ENCODE measurements at regions not wholly inside any gene's neighbourhood (a gene's known extent, or its start where the extent isn't known, plus 50 kb on each side); places are given as distances from the start of the nearest gene placed in this dataset.
"Not testable (repeated sequence)": the region's sequence is repeated elsewhere in the genome, so short reads cannot be mapped to it uniquely, and the experiment has no call there.

DNA sequence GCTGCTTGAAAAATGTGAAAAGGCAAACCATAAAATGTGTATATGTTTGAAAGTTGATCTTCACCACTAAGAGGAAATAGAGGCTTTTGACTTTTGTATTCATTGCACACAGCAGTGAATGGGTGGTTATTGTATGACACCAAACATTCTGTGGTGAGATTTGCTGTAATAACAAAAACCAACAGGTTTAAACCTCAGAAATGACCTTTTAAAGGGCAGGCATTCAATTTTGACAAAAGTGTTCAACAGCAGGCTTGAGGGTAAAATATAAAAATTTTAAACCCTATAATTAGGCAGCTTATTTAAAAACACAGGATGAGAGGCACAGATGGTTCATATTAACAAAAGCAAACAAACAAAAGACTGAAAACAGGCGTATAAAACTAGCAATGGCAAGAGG lies 128.1 kb upstream of the NUDT12 start:
- DNase-seq (ENCODE audit: low read depth in 1 of 2, low spot score in 1 of 2): no peak
- Histone ChIP-seq H3K27ac (no peak overlapping the region), H3K4me1 (ENCODE audit: low read depth) (no peaks in the 10 kb centered on the region)

DNA sequence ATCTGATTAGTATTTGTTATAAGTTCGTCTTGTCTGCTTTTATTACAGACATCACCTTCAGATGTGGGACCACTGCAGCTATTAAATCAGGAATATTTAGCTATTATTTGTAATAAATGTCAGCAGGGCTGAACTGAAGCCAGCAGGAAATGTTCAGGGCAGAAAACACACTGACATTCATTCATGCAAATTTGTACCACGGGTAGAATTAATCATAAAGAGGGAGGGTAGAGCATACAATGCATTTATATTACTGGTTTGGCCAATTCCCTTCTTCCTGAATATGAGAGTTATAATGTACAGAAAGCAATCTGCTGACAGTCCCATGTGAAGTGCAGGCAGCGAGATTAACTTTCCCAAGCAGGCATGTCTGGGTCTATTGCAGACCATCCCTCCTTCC lies 117.3 kb upstream of the NUDT12 start:
- Histone ChIP-seq H3K27me3 (no peaks in the 10 kb centered on the region), H3K27ac (no peak overlapping the region), H3K9me3 (ENCODE audit: low read depth) (no peaks in the 10 kb centered on the region), H3K4me3 (no peak overlapping the region), H3K36me3 (no peaks in the 10 kb centered on the region), H3K4me1 (ENCODE audit: low read depth) (no peaks in the 10 kb centered on the region)
- TF ChIP-seq, protein P1, sequence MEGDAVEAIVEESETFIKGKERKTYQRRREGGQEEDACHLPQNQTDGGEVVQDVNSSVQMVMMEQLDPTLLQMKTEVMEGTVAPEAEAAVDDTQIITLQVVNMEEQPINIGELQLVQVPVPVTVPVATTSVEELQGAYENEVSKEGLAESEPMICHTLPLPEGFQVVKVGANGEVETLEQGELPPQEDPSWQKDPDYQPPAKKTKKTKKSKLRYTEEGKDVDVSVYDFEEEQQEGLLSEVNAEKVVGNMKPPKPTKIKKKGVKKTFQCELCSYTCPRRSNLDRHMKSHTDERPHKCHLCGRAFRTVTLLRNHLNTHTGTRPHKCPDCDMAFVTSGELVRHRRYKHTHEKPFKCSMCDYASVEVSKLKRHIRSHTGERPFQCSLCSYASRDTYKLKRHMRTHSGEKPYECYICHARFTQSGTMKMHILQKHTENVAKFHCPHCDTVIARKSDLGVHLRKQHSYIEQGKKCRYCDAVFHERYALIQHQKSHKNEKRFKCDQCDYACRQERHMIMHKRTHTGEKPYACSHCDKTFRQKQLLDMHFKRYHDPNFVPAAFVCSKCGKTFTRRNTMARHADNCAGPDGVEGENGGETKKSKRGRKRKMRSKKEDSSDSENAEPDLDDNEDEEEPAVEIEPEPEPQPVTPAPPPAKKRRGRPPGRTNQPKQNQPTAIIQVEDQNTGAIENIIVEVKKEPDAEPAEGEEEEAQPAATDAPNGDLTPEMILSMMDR (IDR thresholded peaks at IDR 0.05; ENCODE audit: low read depth, low read length): no peak
- DNase-seq (ENCODE audit: low read depth in 1 of 2, low spot score in 1 of 2): no peak

More for the DNA sequence above, 128.1 kb upstream of the NUDT12 start:
- H3K27me3 ChIP-seq: no peaks in the 10 kb centered on the region
- H3K9me3 ChIP-seq (ENCODE audit: low read depth): no peaks in the 10 kb centered on the region
- TF ChIP-seq, protein P1 (IDR thresholded peaks at IDR 0.05; ENCODE audit: low read depth, low read length): no peak
- no peaks in the 10 kb centered on the region for H3K36me3 ChIP-seq
- H3K4me3 ChIP-seq: no peak overlapping the region

DNA sequence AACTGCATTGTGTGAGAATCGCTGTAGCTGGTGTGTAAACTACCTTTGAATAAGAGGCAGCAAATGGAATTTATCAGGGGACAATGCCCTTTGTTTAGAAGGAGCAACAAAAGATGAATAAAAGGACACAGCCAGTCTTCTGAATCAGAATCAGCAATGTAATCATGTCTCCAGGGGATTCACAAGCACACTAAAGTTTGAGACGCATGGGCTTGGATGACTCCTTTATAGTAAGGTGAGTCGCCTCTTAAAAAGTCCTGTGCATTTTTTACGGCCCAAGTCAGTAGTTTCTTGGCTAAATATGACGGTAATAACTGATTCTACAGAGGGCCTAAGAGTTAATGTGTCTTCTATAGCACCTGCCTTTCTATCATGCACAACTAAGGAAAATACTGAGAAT lies 113.6 kb upstream of the NUDT12 start:
- not testable (repeated sequence) for H3K27me3 ChIP-seq; H3K36me3 ChIP-seq; H3K4me3 ChIP-seq; H3K27ac ChIP-seq; DNase-seq (ENCODE audit: low read depth in 1 of 2, low spot score in 1 of 2); H3K9me3 ChIP-seq (ENCODE audit: low read depth); H3K4me1 ChIP-seq (ENCODE audit: low read depth)

DNA sequence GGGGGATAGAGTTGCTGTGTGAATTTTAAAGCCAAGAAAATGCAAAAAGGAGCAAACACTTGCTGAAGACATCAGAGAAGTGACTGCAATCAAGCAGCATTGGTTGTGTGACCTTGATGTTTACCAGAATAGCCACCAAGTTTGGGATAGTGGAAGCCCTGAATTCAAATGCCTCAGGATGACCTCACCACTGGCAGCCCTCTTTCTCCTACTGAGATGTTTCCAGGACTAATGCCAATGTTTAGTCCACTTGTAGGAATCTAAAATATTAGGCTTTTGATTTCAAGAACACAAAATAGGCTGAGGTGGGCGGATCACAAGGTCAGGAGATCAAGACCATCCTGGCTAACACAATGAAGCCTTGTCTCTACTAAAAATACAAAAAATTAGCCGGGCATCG lies 112.2 kb upstream of the NUDT12 start:
- Histone ChIP-seq H3K36me3 (no peaks in the 10 kb centered on the region), H3K9me3 (ENCODE audit: low read depth) (no peaks in the 10 kb centered on the region), H3K27ac (no peak overlapping the region), H3K27me3 (no peaks in the 10 kb centered on the region), H3K4me3 (no peak overlapping the region), H3K4me1 (ENCODE audit: low read depth) (no peaks in the 10 kb centered on the region)
- DNase-seq (ENCODE audit: low read depth in 1 of 2, low spot score in 1 of 2): no peak
- TF ChIP-seq, protein P1 (IDR thresholded peaks at IDR 0.05; ENCODE audit: low read depth, low read length): no peak

DNA sequence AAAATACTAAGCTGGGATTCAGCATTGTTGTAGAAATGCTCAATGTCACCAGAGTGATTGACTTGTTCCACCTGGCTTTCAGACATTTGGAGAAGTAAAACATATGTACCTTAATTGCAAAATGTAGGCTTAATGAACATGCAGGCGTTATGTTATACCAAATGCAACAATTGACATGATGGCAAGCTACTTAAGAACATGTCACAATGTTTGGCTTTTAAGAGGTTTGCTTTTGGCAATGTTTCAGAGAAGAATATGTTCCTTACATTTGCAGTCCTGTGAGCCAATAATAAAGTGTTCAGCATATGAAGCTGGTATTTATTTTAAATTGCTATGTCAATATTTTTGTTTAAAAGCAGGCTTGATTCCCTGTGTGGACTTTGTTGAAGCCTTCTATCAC lies 111.7 kb upstream of the NUDT12 start:
- H3K9me3 ChIP-seq (ENCODE audit: low read depth): no peaks in the 10 kb centered on the region
- no peaks in the 10 kb centered on the region for H3K27me3 ChIP-seq
- no peak overlapping the region for H3K27ac ChIP-seq
- no peak for DNase-seq (ENCODE audit: low read depth in 1 of 2, low spot score in 1 of 2)
- H3K4me1 ChIP-seq (ENCODE audit: low read depth): no peaks in the 10 kb centered on the region
- H3K4me3 ChIP-seq: no peak overlapping the region
- H3K36me3 ChIP-seq: no peaks in the 10 kb centered on the region
- TF ChIP-seq, protein P1 (IDR thresholded peaks at IDR 0.05; ENCODE audit: low read depth, low read length): no peak

DNA sequence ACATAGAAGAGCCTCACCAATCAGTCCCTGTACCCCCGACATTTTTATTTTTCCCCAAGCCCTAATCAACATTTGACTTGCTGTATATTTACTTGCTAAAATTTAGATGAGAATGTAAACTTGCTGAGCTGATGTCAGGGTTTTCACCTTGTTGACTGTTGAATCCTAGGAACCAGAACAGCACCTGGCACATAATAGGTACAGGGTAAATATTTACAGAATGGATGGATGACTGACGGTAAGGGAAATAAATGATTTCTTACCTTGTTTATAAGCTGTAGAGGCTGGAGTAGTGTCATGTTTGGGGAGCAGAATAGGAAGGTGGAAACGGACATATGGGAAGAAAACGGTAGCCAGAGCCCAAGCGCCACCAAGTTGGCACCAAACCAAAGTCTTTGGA lies 107.0 kb upstream of the NUDT12 start:
- Histone ChIP-seq H3K36me3 (no peaks in the 10 kb centered on the region), H3K4me1 (ENCODE audit: low read depth) (no peaks in the 10 kb centered on the region), H3K27ac (no peak overlapping the region), H3K27me3 (no peaks in the 10 kb centered on the region), H3K9me3 (ENCODE audit: low read depth) (no peaks in the 10 kb centered on the region), H3K4me3 (no peak overlapping the region)
- DNase-seq (ENCODE audit: low read depth in 1 of 2, low spot score in 1 of 2): no peak
- TF ChIP-seq, protein P1 (IDR thresholded peaks at IDR 0.05; ENCODE audit: low read depth, low read length): no peak
